ENCODE measurements at regions not wholly inside any gene's neighbourhood (a gene's known extent, or its start where the extent isn't known, plus 50 kb on each side); places are given as distances from the start of the nearest gene placed in this dataset.

GRCh38 chr2:8322634-8323033, 359.2 kb upstream of the ID2 start:
- H3K9me3 ChIP-seq (ENCODE audit: control insufficient read depth, low read depth, low read length) = no peaks in the 10 kb centered on the region
- H3K4me2 ChIP-seq (ENCODE audit: insufficient read depth, insufficient read length, low read length) = no peak overlapping the region
- no peak for TF ChIP-seq CTCF (conservative IDR thresholded peaks at IDR 0.05)
- H3K14ac ChIP-seq (ENCODE audit: insufficient read depth, low read length) = no peak overlapping the region
- DNase-seq = no peak
- H3K4me1 ChIP-seq (ENCODE audit: insufficient read depth, low read length) = 0 out of 2 replicates have a peak, but pooled peaks cover 3% of the 10 kb centered on the region
- H2BK15ac ChIP-seq (ENCODE audit: low read depth, low read length) = no peak overlapping the region
- no peak overlapping the region for H4K5ac ChIP-seq (ENCODE audit: insufficient read length, low read depth, low read length)
- no peaks in the 10 kb centered on the region for H3K27me3 ChIP-seq (ENCODE audit: insufficient read depth, low read length)
- H3K23ac ChIP-seq (ENCODE audit: insufficient read length, low read depth, low read length) = no peak overlapping the region
- Mint-ChIP-seq H3K27ac (no peak overlapping the region), H3K36me3 (ENCODE audit: insufficient read depth in 1 of 3, low read depth in 3 of 3) (no peaks in the 10 kb centered on the region), H3K4me1 (peaks cover 15 to 24% of the 10 kb centered on the region in 2 experiments), H3K4me3 (no peak overlapping the region), H3K9me3 (no peaks in the 10 kb centered on the region; a peak in 2 of 5 replicates), H3K27me3 (ENCODE audit: low read depth) (peaks cover 2% of the 10 kb centered on the region; the same call in 1 of the 2 replicates)
- no peak overlapping the region for H3K9ac ChIP-seq (ENCODE audit: extremely low read depth, insufficient read length, low read length)
- H2BK120ac ChIP-seq (ENCODE audit: low read depth, low read length, poor library complexity, severe bottlenecking) = no peak overlapping the region
- H4K8ac ChIP-seq (replicated peaks; ENCODE audit: insufficient read length, low read depth, low read length) = no peak overlapping the region
- no peak overlapping the region for H2AFZ ChIP-seq (ENCODE audit: low read length)
- no CpG with 5 or more reads among the region's 4 CpGs for WGBS (ENCODE audit: extremely low coverage, insufficient read length, low lambda C conversion rate)
- H3T11ph ChIP-seq (ENCODE audit: low read length) = no peak overlapping the region
- H3K56ac ChIP-seq (ENCODE audit: insufficient read length, low read depth, low read length) = no peak overlapping the region
- no peak overlapping the region for H2BK5ac ChIP-seq (ENCODE audit: insufficient read length, low read length)
- H4K91ac ChIP-seq (ENCODE audit: insufficient read length, low read depth, low read length) = no peak overlapping the region
- H3K18ac ChIP-seq (ENCODE audit: insufficient read length, low read depth, low read length) = no peak overlapping the region
- no peak overlapping the region for H2BK12ac ChIP-seq (ENCODE audit: insufficient read length, low read depth, low read length)
- H3K79me2 ChIP-seq (ENCODE audit: insufficient read depth, low read length) = no peaks in the 10 kb centered on the region
- H3K27ac ChIP-seq (ENCODE audit: insufficient read length, low read depth, low read length) = no peak overlapping the region
- no peaks in the 10 kb centered on the region for H3K23me2 ChIP-seq (ENCODE audit: insufficient read length, low read depth, low read length, poor library complexity, severe bottlenecking)
- no peaks in the 10 kb centered on the region for H3K79me1 ChIP-seq (ENCODE audit: insufficient read depth, low read depth, low read length, poor library complexity, severe bottlenecking)
- H2BK20ac ChIP-seq (ENCODE audit: low read depth, low read length, poor library complexity, severe bottlenecking) = no peak overlapping the region
- no peak overlapping the region for H2AK5ac ChIP-seq (ENCODE audit: insufficient read length, low read length)
- no peaks in the 10 kb centered on the region for H4K20me1 ChIP-seq (ENCODE audit: control insufficient read depth, insufficient read depth, insufficient read length)
- H3K4ac ChIP-seq (ENCODE audit: low read depth, low read length) = no peak overlapping the region

Measured in H9 (cell line).